Cerebellar cortex (tissue), 1 donor: ENCODE measurements at regions not wholly inside any gene's neighbourhood (a gene's known extent, or its start where the extent isn't known, plus 50 kb on each side); places are given as distances from the start of the nearest gene placed in this dataset.

Experiments
- DNase-seq: peaks from one replicate; pipeline ENCODE4 v3.0.0-alpha.2; 2015; ENCODE audit warnings: low spot score

DNA sequence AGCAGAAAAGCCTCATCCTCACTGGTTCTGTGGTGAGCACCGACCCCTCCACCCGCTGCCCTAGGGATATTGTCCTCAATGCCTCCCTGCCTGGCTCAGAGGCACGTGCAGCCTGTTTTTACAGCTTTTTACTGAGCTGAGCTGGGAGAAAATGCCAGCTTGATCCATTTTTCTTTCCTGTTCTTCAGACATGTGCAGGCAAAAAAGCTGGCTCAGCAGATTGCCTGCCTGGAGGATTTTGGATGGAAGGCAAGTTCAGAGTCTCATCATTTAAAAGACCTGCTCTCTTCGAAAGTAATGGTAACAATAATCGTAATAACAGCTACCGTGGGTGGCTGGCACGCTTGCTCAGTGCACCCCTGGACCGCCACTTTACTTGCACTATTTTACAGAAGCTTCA, 135.0 kb upstream of the SMIM23 start:
- no peak for DNase-seq

- no peak for DNase-seq
Observed at GRCh38 chr5:171651102-171651501, 134.5 kb upstream of the SMIM23 start.

DNA sequence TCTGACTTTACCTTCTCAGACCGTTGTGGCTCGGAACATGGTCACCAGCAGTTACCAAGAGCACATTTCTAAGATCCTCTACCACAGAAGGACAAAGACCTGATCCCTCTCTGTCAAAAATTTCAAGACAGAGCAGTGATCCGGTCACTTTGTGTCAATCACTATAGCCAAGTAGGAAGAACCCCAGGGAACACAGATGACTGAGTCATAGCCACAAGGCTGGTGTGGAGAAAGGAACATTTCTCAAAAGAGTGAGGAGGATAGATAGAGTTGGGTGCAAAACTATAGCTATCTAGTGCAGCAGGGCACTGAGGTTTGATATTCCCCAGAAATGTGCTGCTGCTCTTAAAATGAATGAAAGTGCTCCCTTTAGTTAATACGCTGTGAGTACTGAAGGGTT, 130.7 kb upstream of the SMIM23 start:
- no peak for DNase-seq

DNA sequence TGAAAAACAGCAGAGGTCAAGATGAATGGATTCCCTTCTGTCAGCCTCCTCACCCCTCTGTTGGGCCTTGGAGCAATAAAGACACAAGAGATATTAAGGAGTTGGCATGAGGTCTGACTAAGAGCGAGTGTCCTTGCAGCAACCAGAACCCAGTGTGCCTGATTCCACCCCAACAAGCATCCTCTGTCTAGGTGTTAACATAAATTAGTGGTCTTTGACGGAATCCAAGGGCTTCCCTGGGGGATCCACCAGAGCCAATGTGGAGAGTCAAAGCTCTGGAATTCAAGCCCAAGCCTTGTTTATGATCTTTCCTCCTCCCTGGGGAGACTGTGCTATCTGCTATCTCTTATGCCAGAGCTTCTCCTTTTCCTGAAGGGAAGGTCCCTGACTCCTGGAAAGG, 128.1 kb upstream of the SMIM23 start:
- DNase-seq = no peak

GRCh38 chr5:171659896-171660295, 125.7 kb upstream of the SMIM23 start:
- DNase-seq = no peak

GRCh38 chr5:171660434-171660833, 125.2 kb upstream of the SMIM23 start:
- DNase-seq = no peak

DNA sequence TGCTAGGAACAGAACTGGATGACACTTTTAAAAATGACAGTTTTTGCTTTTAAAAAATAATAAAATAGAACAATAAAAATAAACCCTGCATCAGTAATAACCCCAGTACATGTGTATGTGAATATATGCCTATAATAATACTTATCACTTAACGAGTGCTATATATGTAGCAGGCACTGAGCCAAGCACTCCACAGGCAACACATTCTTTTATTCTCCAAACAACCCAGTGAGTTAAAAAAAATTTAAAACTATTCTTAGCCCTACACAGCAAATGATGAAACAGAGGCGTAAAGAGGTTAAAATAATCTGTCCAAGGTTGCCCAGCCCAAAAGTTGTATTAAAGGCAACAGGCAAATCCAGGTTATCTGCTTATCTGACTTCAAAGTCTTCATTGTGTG, 124.5 kb upstream of the SMIM23 start:
- DNase-seq = no peak

- DNase-seq = no peak
Observed at GRCh38 chr5:171663311-171664085, 122.1 kb upstream of the SMIM23 start.

DNA sequence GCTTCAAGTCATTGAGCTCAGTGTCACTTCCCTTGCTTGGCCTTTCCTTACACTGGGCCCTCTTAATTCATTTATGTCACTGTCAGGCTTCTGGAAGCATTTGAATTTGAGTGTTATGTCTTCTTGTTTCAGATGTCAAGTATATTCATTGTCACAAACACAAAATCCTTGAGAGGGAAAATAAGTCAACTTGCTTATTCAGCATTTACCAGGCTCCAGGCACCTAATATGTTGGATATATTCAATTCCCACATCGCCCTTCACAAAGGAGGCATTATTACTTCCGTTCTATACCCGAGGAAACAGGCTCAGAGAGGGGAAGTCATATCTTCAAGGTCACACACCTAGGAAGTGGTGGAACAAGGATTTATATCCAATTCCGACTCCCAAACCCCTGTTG, 121.1 kb upstream of the SMIM23 start:
- DNase-seq = no peak

GRCh38 chr5:171666815-171667214, 118.8 kb upstream of the SMIM23 start:
- DNase-seq = no peak

DNA sequence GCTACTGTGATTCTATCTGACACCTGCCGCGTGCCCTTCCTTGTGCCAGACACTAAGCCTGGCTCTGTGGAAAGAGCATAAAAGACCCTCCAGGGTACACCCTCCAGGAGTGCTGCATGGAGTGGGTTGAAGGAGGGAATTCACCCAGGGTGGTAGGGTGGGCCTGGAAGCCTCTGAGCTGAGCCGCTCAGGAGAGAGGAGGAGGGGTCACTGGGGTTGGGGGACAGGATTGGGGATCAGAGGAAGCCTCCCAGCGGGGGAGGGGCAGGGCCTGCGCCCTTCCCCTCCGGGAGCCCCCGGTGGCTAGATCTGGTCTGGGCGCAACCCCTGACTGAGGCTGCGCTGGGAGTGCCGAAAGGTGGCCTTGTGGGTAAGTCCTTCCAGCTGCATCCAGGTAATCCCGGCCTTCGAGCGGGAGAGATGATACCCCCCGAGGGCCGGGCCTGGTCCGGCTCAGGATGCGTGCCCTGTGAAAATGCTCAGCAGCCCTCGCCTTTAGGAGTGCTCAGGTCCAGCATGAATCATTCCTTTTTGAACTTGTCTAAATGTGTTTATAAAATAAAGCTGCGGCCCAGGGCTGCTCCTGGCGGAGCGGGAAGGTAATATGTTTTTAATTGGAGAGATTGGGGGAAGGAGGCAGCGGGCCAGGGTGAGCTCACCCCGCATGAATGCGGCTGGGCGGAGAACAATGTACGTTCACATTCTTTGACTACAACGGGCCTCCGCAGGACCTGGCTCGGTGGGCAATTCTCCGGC, 118.1 kb upstream of the SMIM23 start:
- DNase-seq = no peak

GRCh38 chr5:171668097-171668412, 117.6 kb upstream of the SMIM23 start:
- DNase-seq = no peak

DNA sequence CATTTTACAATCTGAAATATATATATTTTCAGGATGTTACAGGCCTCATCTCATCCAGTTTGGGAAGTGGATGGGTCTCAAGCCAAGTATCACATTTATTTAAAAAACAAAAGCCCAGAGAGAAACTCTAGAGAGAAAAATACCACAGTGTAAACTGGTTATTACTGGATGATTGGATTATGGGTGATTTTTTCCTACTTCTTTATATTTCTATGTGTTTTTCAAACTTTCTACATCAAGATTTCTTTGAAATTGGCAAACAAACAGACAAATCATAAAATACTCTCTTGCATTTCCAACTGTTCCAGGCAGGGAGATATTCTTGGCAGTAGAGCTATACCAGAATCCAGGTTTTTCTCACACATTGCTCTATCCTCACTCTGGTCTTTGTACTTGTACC, 116.0 kb upstream of the SMIM23 start:
- no peak for DNase-seq

GRCh38 chr5:171672556-171672955, 113.1 kb upstream of the SMIM23 start:
- DNase-seq = no peak

GRCh38 chr5:171673328-171673727, 112.3 kb upstream of the SMIM23 start:
- DNase-seq = no peak

DNA sequence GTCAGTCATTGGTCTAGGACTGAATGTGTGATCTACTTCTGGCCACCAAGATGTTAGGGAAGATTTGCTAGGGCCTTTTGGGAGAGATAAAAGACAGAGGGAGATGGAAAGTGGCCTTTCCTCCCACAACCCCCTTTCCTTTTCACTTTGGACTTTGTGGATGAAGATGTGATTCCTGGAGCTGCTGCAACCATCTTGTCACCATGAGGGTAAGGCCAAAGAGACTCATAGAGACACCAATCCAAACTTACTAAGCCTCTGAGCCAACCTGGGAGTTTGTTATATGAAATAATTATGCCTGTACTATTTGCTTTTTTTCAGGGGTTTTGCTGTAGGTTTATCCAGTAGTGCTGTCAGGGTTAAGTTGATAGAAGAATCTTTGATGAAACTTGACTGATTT, 111.8 kb upstream of the SMIM23 start:
- no peak for DNase-seq

- DNase-seq = no peak
Observed at GRCh38 chr5:171675511-171675910, 110.1 kb upstream of the SMIM23 start.

- no peak for DNase-seq
Observed at GRCh38 chr5:171676286-171676944, 109.2 kb upstream of the SMIM23 start.

- DNase-seq = no peak
Observed at GRCh38 chr5:171678646-171679045, 107.0 kb upstream of the SMIM23 start.

- no peak for DNase-seq
Observed at GRCh38 chr5:171680485-171680884, 105.1 kb upstream of the SMIM23 start.

- DNase-seq = no peak
Observed at GRCh38 chr5:171681061-171681460, 104.6 kb upstream of the SMIM23 start.

GRCh38 chr5:171681677-171682076, 103.9 kb upstream of the SMIM23 start:
- no peak for DNase-seq

DNA sequence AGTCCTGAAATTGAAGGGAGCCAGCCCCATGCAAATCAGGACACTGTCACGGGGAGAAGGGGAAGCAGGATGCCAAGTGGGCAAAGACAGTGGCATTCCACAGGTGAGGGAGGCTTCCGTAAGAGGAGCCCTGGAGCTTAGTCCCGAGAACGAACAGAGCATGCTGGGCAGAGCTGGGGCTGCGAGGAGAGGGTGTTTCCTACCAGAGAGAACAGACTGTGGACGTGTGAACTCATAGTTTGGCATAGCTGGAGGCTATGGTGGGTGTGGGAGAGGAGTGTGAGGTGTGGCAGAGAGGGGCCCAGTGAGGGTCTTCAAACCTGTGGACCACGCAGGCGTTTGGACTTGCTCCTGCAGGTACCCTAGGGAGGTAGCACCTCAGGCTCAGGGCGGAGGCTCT, 102.8 kb upstream of the SMIM23 start:
- DNase-seq = no peak
